CD4-positive, alpha-beta T cell (primary cell): ENCODE measurements at regions not wholly inside any gene's neighbourhood (a gene's known extent, or its start where the extent isn't known, plus 50 kb on each side); places are given as distances from the start of the nearest gene placed in this dataset.

Source experiments
- ATAC-seq: fragments of 200-7000 bp; cut with Tn5 transposase; one replicate; pipeline ENCODE4 v1.10.0; 2022; ENCODE audit warnings: mild to moderate bottlenecking; ENCODE audit not compliant: poor library complexity
- CTCF ChIA-PET: fragments of 350-600 bp; sonication (Branson Sonifier 250); formaldehyde crosslinking; loops from one replicate; lab custom pipeline; 2021; ENCODE audit warnings: antibody characterized with exemption, inconsistent platforms; lab: Charles Lee
- POLR2A ChIA-PET: fragments of 350-600 bp; sonication (Branson Sonifier 250); formaldehyde crosslinking; loops from one replicate; lab custom pipeline; 2021; ENCODE audit warnings: antibody characterized with exemption, inconsistent platforms; lab: Charles Lee
- DNase-seq, 14 experiments: peaks; one replicate each; pipeline ENCODE4 v3.0.0-alpha.2; 2013 to 2020; ENCODE audit warnings: mixed read lengths in 2 of 14
- H3K27ac ChIP-seq, 2 donors: one replicate each; pipeline versions ENCODE4 v1.5.1 to v1.7.0; 2013; ENCODE audit warnings: low read length in 2 of 2, low read depth in 1 of 2, mild to moderate bottlenecking in 1 of 2
- H3K27me3 ChIP-seq, 2 experiments: 1 replicate in 1 of 2; 2 replicates in 1 of 2; pipeline versions ENCODE4 v1.6.1 to v1.7.0; 2013; ENCODE audit warnings: low read length in 2 of 2, control low read depth in 1 of 2, mild to moderate bottlenecking in 1 of 2, moderate library complexity in 1 of 2; ENCODE audit not compliant: insufficient read depth in 2 of 2, control insufficient read depth in 1 of 2
- H3K36me3 ChIP-seq: one replicate; pipeline ENCODE4 v1.6.1; 2013; ENCODE audit warnings: low read length, control low read depth; ENCODE audit not compliant: insufficient read depth
- H3K4me1 ChIP-seq: one replicate; pipeline ENCODE4 v1.6.1; 2013; ENCODE audit warnings: low read length, control low read depth; ENCODE audit not compliant: insufficient read depth
- H3K4me3 ChIP-seq: one replicate; pipeline ENCODE4 v1.5.1; 2013; ENCODE audit warnings: mild to moderate bottlenecking, low read length, moderate library complexity
- H3K9me3 ChIP-seq, 2 experiments: 1 replicate in 1 of 2; 2 replicates in 1 of 2; pipeline versions ENCODE4 v1.6.1 to v1.7.0; 2013; ENCODE audit warnings: low read length in 2 of 2, mild to moderate bottlenecking in 2 of 2, control low read depth in 1 of 2, moderate library complexity in 1 of 2; ENCODE audit not compliant: control insufficient read depth in 1 of 2, insufficient read depth in 1 of 2
- H3K27ac Mint-ChIP-seq: one replicate; pipeline ENCODE4 v1.8.0; 2020; ENCODE audit warnings: mixed read lengths
- H3K27me3 Mint-ChIP-seq: one replicate; pipeline ENCODE4 v1.8.0; 2021; ENCODE audit warnings: mixed read lengths
- H3K36me3 Mint-ChIP-seq: one replicate; pipeline ENCODE4 v1.8.0; 2021; ENCODE audit warnings: low read depth, mixed read lengths
- H3K4me1 Mint-ChIP-seq: one replicate; pipeline ENCODE4 v1.8.0; 2021; ENCODE audit warnings: low read depth, mixed read lengths
- H3K4me3 Mint-ChIP-seq: one replicate; pipeline ENCODE4 v1.8.0; 2020; ENCODE audit warnings: mild to moderate bottlenecking, mixed read lengths
- H3K9me3 Mint-ChIP-seq: one replicate; pipeline ENCODE4 v1.8.0; 2020; ENCODE audit warnings: mixed read lengths
- intact Hi-C, 2 experiments: fragments of 100-400 bp; cut with DNase I in 1 of 2; cut with micrococcal nuclease in 1 of 2; formaldehyde crosslinking; loops; one replicate each; pipeline versions ENCODE4 v1.15.1 to v1.9.0; 2023 to 2025; cut with DNase I, micrococcal nuclease
- TF ChIP-seq, protein P1 (sequence below): fragments of 200-600 bp; IDR thresholded peaks from one replicate; pipeline ENCODE4 v1.8.0; 2022; ENCODE audit warnings: antibody characterized with exemption, mild to moderate bottlenecking

- ChIA-PET CTCF (no interaction called here), POLR2A (no interaction called here)
- Histone ChIP-seq H3K9me3 (no peaks in the 10 kb centered on the region), H3K27me3 (no peaks in the 10 kb centered on the region), H3K36me3 (no peaks in the 10 kb centered on the region), H3K4me1 (no peaks in the 10 kb centered on the region), H3K4me3 (no peak overlapping the region), H3K27ac (no peak overlapping the region)
- peaks cover 4% of the 10 kb centered on the region for H3K9me3 Mint-ChIP-seq
- no peak overlapping the region for H3K4me3 Mint-ChIP-seq
- no peak for ATAC-seq
- TF ChIP-seq, protein P1, sequence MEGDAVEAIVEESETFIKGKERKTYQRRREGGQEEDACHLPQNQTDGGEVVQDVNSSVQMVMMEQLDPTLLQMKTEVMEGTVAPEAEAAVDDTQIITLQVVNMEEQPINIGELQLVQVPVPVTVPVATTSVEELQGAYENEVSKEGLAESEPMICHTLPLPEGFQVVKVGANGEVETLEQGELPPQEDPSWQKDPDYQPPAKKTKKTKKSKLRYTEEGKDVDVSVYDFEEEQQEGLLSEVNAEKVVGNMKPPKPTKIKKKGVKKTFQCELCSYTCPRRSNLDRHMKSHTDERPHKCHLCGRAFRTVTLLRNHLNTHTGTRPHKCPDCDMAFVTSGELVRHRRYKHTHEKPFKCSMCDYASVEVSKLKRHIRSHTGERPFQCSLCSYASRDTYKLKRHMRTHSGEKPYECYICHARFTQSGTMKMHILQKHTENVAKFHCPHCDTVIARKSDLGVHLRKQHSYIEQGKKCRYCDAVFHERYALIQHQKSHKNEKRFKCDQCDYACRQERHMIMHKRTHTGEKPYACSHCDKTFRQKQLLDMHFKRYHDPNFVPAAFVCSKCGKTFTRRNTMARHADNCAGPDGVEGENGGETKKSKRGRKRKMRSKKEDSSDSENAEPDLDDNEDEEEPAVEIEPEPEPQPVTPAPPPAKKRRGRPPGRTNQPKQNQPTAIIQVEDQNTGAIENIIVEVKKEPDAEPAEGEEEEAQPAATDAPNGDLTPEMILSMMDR: no peak
- H3K27ac Mint-ChIP-seq: no peak overlapping the region
- H3K4me1 Mint-ChIP-seq: no peaks in the 10 kb centered on the region
- intact Hi-C loops: no loop called here
- H3K27me3 Mint-ChIP-seq: no peaks in the 10 kb centered on the region
- no peaks in the 10 kb centered on the region for H3K36me3 Mint-ChIP-seq
- no peak for DNase-seq
Observed at GRCh38 chr5:106854105-106854687, 816.5 kb downstream of the EFNA5 start.

DNA sequence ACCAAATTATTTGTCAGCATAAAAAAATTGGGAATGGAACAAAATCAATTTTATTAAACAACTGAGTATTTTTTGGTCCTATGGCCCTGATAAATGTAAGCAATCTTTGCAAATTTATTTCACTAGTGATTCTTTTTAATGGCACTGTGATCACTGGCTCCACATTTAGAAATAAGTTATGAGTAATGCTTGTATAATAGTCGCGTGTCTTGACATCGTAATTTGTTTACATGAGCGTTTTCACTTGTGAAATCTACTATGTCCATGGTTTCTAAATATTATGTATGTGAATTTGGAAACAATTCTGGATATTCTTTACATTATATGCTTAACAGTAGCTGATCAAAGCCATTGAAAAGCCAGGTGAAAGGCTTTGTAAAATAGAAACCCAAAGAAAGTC lies 817.5 kb downstream of the EFNA5 start:
- no peak overlapping the region for H3K27ac Mint-ChIP-seq
- CTCF ChIA-PET: no interaction called here
- DNase-seq (no peak), ATAC-seq (no peak)
- intact Hi-C loops: no loop called here
- Histone ChIP-seq H3K27ac (no peak overlapping the region), H3K9me3 (no peaks in the 10 kb centered on the region), H3K36me3 (no peaks in the 10 kb centered on the region), H3K27me3 (no peaks in the 10 kb centered on the region), H3K4me1 (no peaks in the 10 kb centered on the region), H3K4me3 (no peak overlapping the region)
- H3K9me3 Mint-ChIP-seq: peaks cover 4% of the 10 kb centered on the region
- H3K27me3 Mint-ChIP-seq: no peaks in the 10 kb centered on the region
- no peaks in the 10 kb centered on the region for H3K4me1 Mint-ChIP-seq
- TF ChIP-seq, protein P1: no peak
- POLR2A ChIA-PET: no interaction called here
- H3K36me3 Mint-ChIP-seq: no peaks in the 10 kb centered on the region
- H3K4me3 Mint-ChIP-seq: no peak overlapping the region

DNA sequence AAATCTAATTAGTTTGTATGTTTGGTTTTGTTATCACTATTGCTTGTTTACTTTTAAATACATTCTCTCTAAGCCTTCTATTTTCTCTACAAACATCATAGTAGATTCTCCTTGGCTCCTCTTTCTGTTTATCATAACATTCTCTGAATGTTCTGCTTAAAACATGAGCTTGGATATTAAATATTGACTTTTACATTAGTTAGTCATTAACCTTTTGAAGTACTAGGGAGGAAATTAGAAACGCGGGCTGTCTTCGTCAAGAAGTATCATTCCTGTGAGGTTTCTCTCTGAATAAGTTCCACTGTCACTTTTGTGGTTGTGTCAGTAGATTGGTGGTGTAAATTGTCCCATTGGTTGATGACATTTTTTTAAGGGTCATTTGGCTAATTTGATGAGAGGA lies 821.5 kb downstream of the EFNA5 start:
- H3K36me3 ChIP-seq: no peaks in the 10 kb centered on the region
- no peaks in the 10 kb centered on the region for H3K4me1 Mint-ChIP-seq
- H3K4me3 Mint-ChIP-seq: no peak overlapping the region
- ChIA-PET CTCF (no interaction called here), POLR2A (no interaction called here)
- no peak overlapping the region for H3K27ac Mint-ChIP-seq
- no peaks in the 10 kb centered on the region for H3K27me3 Mint-ChIP-seq
- peaks cover 4% of the 10 kb centered on the region for H3K9me3 Mint-ChIP-seq
- no peak overlapping the region for H3K27ac ChIP-seq
- no peak for DNase-seq
- ATAC-seq: no peak
- no peak overlapping the region for H3K4me3 ChIP-seq
- no peaks in the 10 kb centered on the region for H3K27me3 ChIP-seq
- no peaks in the 10 kb centered on the region for H3K36me3 Mint-ChIP-seq
- H3K9me3 ChIP-seq: peaks cover 0 to 7% of the 10 kb centered on the region in 2 experiments
- H3K4me1 ChIP-seq: no peaks in the 10 kb centered on the region
- TF ChIP-seq, protein P1: no peak
- intact Hi-C loops: loop anchor here in 1 of 2 experiments (5.0 kb wide), 1 partner anchor 53 kb away; no protein-coding TSS in a partner anchor
